ENCODE measurements at regions not wholly inside any gene's neighbourhood (a gene's known extent, or its start where the extent isn't known, plus 50 kb on each side); places are given as distances from the start of the nearest gene placed in this dataset.

DNA sequence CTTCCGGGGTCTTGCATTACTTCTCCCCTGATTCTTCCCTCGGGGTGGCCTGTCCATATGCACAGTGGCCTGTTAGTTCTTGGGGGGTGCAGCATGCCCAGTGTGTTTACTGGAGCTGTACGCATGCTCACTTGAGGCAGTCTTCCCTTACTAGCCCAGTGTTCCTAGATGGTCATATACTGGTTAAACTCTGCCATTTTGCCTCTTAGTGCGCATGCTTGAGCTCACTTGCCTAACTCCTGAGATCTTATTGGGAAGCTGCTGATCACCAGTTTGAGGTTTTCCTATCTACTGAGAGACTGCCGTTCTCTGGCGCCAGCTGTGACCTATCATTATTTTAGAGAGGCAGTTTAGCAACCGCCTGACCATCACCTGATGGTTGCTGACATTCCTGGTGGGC is 571.2 kb downstream of the ADCYAP1 start:
- no peaks in the 10 kb centered on the region for H3K36me3 ChIP-seq (ENCODE audit: low read depth)
- in situ Hi-C loops (cut with MboI) = no loop called here
- H3K9ac ChIP-seq = no peak overlapping the region
- H3K9me3 ChIP-seq (ENCODE audit: low read depth) = no peaks in the 10 kb centered on the region
- no peaks in the 10 kb centered on the region for H3K27me3 ChIP-seq (replicated peaks; ENCODE audit: insufficient read depth)
- DNase-seq = no peak
- no peaks in the 10 kb centered on the region for H3F3A ChIP-seq (ENCODE audit: insufficient read depth)
- H3K79me2 ChIP-seq (ENCODE audit: insufficient read depth) = no peaks in the 10 kb centered on the region
- no peak overlapping the region for H3K27ac ChIP-seq
- H2AFZ ChIP-seq = no peak overlapping the region
- WGBS, 2 experiments (ENCODE audit: low coverage in 1 of 2, low lambda C conversion rate in 2 of 2, missing lambda C conversion rate in 2 of 2) = 27 to 28% methylated on average over 7 of the region's 7 CpGs
- no peak overlapping the region for H3K4me2 ChIP-seq (ENCODE audit: unreplicated experiment)
- no peak for TF ChIP-seq EZH2 (IDR thresholded peaks at IDR 0.05; ENCODE audit: insufficient read depth, poor library complexity, severe bottlenecking)
- no peak for TF ChIP-seq EZH2phosphoT487 (IDR thresholded peaks at IDR 0.05; ENCODE audit: insufficient read depth, low read depth)
- H4K20me1 ChIP-seq (ENCODE audit: insufficient read depth) = no peaks in the 10 kb centered on the region
- H3K4me1 ChIP-seq (ENCODE audit: insufficient read depth) = no peaks in the 10 kb centered on the region
- no peak overlapping the region for H3K4me3 ChIP-seq
- H3K9me2 ChIP-seq (ENCODE audit: insufficient read depth) = no peaks in the 10 kb centered on the region

GRCh38 chr18:1480309-1480708 is 575.6 kb downstream of the ADCYAP1 start:
- DNase-seq = no peak
- no peaks in the 10 kb centered on the region for H3K9me2 ChIP-seq (ENCODE audit: insufficient read depth)
- no peaks in the 10 kb centered on the region for H3F3A ChIP-seq (ENCODE audit: insufficient read depth)

DNA sequence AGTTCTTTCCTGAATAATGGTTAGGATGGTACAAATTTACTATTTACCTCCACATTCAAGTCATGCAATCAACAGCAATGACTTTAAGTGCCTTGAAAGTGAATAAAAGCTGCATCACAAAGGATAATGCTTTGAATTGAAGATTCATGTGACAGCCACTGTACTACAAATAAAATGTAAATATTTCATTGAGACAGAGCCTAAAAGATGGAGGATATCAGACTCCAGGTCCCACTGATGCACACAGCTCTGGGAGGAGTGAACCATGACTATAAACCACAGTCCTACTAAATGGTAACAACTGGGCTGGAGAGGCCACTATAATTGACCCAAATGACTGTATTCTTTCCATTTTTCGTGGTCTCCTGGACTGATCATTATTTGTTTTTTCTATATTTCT is 576.9 kb downstream of the ADCYAP1 start:
- no peak for DNase-seq
- in situ Hi-C loops (cut with MboI) = no loop called here
- TF ChIP-seq EZH2phosphoT487 (IDR thresholded peaks at IDR 0.05; ENCODE audit: insufficient read depth, low read depth) (no peak), EZH2 (IDR thresholded peaks at IDR 0.05; ENCODE audit: insufficient read depth, poor library complexity, severe bottlenecking) (no peak)
- Histone ChIP-seq H3K27me3 (replicated peaks; ENCODE audit: insufficient read depth) (no peaks in the 10 kb centered on the region), H4K20me1 (ENCODE audit: insufficient read depth) (no peaks in the 10 kb centered on the region), H3K4me2 (ENCODE audit: unreplicated experiment) (no peak overlapping the region), H3K4me3 (no peak overlapping the region), H3K9ac (no peak overlapping the region), H3K27ac (no peak overlapping the region), H2AFZ (no peak overlapping the region), H3K9me2 (ENCODE audit: insufficient read depth) (no peaks in the 10 kb centered on the region), H3K4me1 (ENCODE audit: insufficient read depth) (no peaks in the 10 kb centered on the region), H3K79me2 (ENCODE audit: insufficient read depth) (no peaks in the 10 kb centered on the region), H3F3A (ENCODE audit: insufficient read depth) (no peaks in the 10 kb centered on the region), H3K36me3 (ENCODE audit: low read depth) (no peaks in the 10 kb centered on the region), H3K9me3 (ENCODE audit: low read depth) (no peaks in the 10 kb centered on the region)
- WGBS, 2 experiments (ENCODE audit: low coverage in 1 of 2, low lambda C conversion rate in 2 of 2, missing lambda C conversion rate in 2 of 2) = 0% methylated on average over 1 of the region's 1 CpG

More at GRCh38 chr18:1480309-1480708, 575.6 kb downstream of the ADCYAP1 start:
- Histone ChIP-seq H3K27me3 (replicated peaks; ENCODE audit: insufficient read depth) (no peaks in the 10 kb centered on the region), H3K4me2 (ENCODE audit: unreplicated experiment) (no peak overlapping the region), H3K27ac (no peak overlapping the region), H3K36me3 (ENCODE audit: low read depth) (no peaks in the 10 kb centered on the region), H3K79me2 (ENCODE audit: insufficient read depth) (no peaks in the 10 kb centered on the region), H3K9me3 (ENCODE audit: low read depth) (no peaks in the 10 kb centered on the region), H3K4me1 (ENCODE audit: insufficient read depth) (no peaks in the 10 kb centered on the region), H3K4me3 (no peak overlapping the region), H2AFZ (no peak overlapping the region), H4K20me1 (ENCODE audit: insufficient read depth) (no peaks in the 10 kb centered on the region), H3K9ac (no peak overlapping the region)
- 3 to 8% methylated on average over 2 of the region's 2 CpGs for WGBS, 2 experiments (ENCODE audit: low coverage in 1 of 2, low lambda C conversion rate in 2 of 2, missing lambda C conversion rate in 2 of 2)
- no peak for TF ChIP-seq EZH2phosphoT487 (IDR thresholded peaks at IDR 0.05; ENCODE audit: insufficient read depth, low read depth)
- in situ Hi-C loops (cut with MboI) = no loop called here

- H3K79me2 ChIP-seq (ENCODE audit: insufficient read depth) = no peaks in the 10 kb centered on the region
- no peaks in the 10 kb centered on the region for H3K27me3 ChIP-seq (replicated peaks; ENCODE audit: insufficient read depth)
- no peak overlapping the region for H3K27ac ChIP-seq
- no peaks in the 10 kb centered on the region for H3K4me1 ChIP-seq (ENCODE audit: insufficient read depth)
- H3K4me2 ChIP-seq (ENCODE audit: unreplicated experiment) = no peak overlapping the region
- no peak overlapping the region for H3K4me3 ChIP-seq
- no peaks in the 10 kb centered on the region for H3F3A ChIP-seq (ENCODE audit: insufficient read depth)
- no peak overlapping the region for H3K9ac ChIP-seq
- H3K9me3 ChIP-seq (ENCODE audit: low read depth) = no peaks in the 10 kb centered on the region
- no peaks in the 10 kb centered on the region for H4K20me1 ChIP-seq (ENCODE audit: insufficient read depth)
- H3K36me3 ChIP-seq (ENCODE audit: low read depth) = no peaks in the 10 kb centered on the region
- in situ Hi-C loops (cut with MboI) = no loop called here
- H3K9me2 ChIP-seq (ENCODE audit: insufficient read depth) = no peaks in the 10 kb centered on the region
- no peak overlapping the region for H2AFZ ChIP-seq
- TF ChIP-seq EZH2phosphoT487 (IDR thresholded peaks at IDR 0.05; ENCODE audit: insufficient read depth, low read depth) = no peak
- TF ChIP-seq EZH2 (IDR thresholded peaks at IDR 0.05; ENCODE audit: insufficient read depth, poor library complexity, severe bottlenecking) = no peak
- DNase-seq = no peak
Observed at GRCh38 chr18:1483385-1483784, 578.7 kb downstream of the ADCYAP1 start.

GRCh38 chr18:1487457-1487856 is 582.8 kb downstream of the ADCYAP1 start:
- H3F3A ChIP-seq (ENCODE audit: insufficient read depth) = no peaks in the 10 kb centered on the region
- no peak overlapping the region for H3K27ac ChIP-seq
- H3K27me3 ChIP-seq (replicated peaks; ENCODE audit: insufficient read depth) = no peaks in the 10 kb centered on the region
- no peaks in the 10 kb centered on the region for H3K79me2 ChIP-seq (ENCODE audit: insufficient read depth)
- no peak overlapping the region for H3K4me3 ChIP-seq
- H3K9ac ChIP-seq = no peak overlapping the region
- H2AFZ ChIP-seq = no peak overlapping the region
- no peaks in the 10 kb centered on the region for H3K9me3 ChIP-seq (ENCODE audit: low read depth)
- WGBS, 2 experiments (ENCODE audit: low coverage in 1 of 2, low lambda C conversion rate in 2 of 2, missing lambda C conversion rate in 2 of 2) = 21 to 29% methylated on average over 2 of the region's 2 CpGs
- H3K4me1 ChIP-seq (ENCODE audit: insufficient read depth) = no peaks in the 10 kb centered on the region
- no peak for DNase-seq
- no peaks in the 10 kb centered on the region for H3K9me2 ChIP-seq (ENCODE audit: insufficient read depth)
- in situ Hi-C loops (cut with MboI) = no loop called here
- TF ChIP-seq EZH2phosphoT487 (IDR thresholded peaks at IDR 0.05; ENCODE audit: insufficient read depth, low read depth) = no peak
- TF ChIP-seq EZH2 (IDR thresholded peaks at IDR 0.05; ENCODE audit: insufficient read depth, poor library complexity, severe bottlenecking) = no peak
- H3K4me2 ChIP-seq (ENCODE audit: unreplicated experiment) = no peak overlapping the region
- no peaks in the 10 kb centered on the region for H3K36me3 ChIP-seq (ENCODE audit: low read depth)
- H4K20me1 ChIP-seq (ENCODE audit: insufficient read depth) = no peaks in the 10 kb centered on the region
